ENCODE measurements at regions not wholly inside any gene's neighbourhood (a gene's known extent, or its start where the extent isn't known, plus 50 kb on each side); places are given as distances from the start of the nearest gene placed in this dataset.

DNA sequence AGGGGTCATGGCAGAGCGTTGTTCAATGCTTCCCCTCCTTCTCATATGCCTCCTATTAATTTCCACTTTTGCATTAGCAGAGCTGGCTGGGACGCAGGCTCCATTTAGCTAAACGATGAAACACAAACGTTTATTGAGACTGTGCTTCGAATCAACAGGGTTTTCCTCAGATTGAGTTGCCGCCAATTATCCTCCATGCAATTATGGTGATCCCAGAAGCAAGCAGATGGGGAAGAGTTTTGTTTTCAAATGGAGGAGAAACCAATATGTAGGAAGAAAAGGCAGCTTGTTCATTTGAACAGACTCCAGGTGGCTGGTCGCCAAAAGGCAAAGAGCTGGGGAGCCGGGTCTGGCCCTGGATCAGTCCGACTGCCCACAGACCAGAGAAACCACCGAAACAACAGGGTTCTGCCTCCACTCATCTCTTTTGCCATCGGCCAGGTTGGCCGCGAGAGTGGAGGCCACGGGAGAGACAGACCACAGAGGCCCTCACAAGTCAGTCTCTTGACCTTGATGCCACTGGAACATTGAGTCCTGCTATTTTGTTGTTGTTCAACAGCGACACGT is 184.8 kb downstream of the GBA3 start:
- Histone ChIP-seq H2BK15ac (ENCODE audit: low read depth, low read length) (no peak overlapping the region), H2BK120ac (ENCODE audit: low read depth, low read length) (no peak overlapping the region), H3K9ac (ENCODE audit: low read depth, low read length) (no peak overlapping the region), H4K8ac (ENCODE audit: low read depth in 2 of 2, low read length in 2 of 2) (no peak overlapping the region), H3K14ac (replicated peaks; ENCODE audit: low read depth, low read length) (no peak overlapping the region), H4K20me1 (ENCODE audit: insufficient read depth, low read length) (no peaks in the 10 kb centered on the region), H3K27ac (ENCODE audit: insufficient read depth, low read length) (no peak overlapping the region), H3K9me1 (ENCODE audit: insufficient read depth, low read length) (no peaks in the 10 kb centered on the region), H3K4ac (ENCODE audit: low read depth, low read length) (no peak overlapping the region), H3K36me3 (ENCODE audit: control insufficient read depth, insufficient read depth, low read length) (no peaks in the 10 kb centered on the region), H3K4me2 (ENCODE audit: low read depth, low read length) (no peak overlapping the region), H3K18ac (ENCODE audit: low read depth, low read length) (no peak overlapping the region), H3K4me1 (ENCODE audit: control insufficient read depth, insufficient read depth, low read length) (no peaks in the 10 kb centered on the region), H2AK5ac (ENCODE audit: low read depth, low read length) (no peak overlapping the region), H2AK9ac (replicated peaks; ENCODE audit: low read depth, low read length, poor library complexity) (no peak overlapping the region), H2BK20ac (ENCODE audit: low read depth, low read length) (no peak overlapping the region), H3K79me1 (ENCODE audit: low read depth in 1 of 2, low read length in 2 of 2) (no peaks in the 10 kb centered on the region), H3K23ac (ENCODE audit: low read depth, low read length) (no peak overlapping the region), H3K4me3 (ENCODE audit: insufficient read depth, low read depth, low read length) (no peak overlapping the region), H3K56ac (ENCODE audit: extremely low read depth, insufficient read depth, low read length) (no peak overlapping the region), H4K5ac (ENCODE audit: low read depth, low read length) (no peak overlapping the region), H4K91ac (ENCODE audit: insufficient read depth, low read depth, low read length) (no peak overlapping the region), H2AFZ (replicated peaks; ENCODE audit: low read length, poor library complexity) (no peak overlapping the region), H3K9me3 (ENCODE audit: control insufficient read depth, insufficient read depth, low read length) (0 out of 2 replicates have a peak, but pooled peaks cover 3% of the 10 kb centered on the region), H2BK5ac (ENCODE audit: low read depth, low read length, poor library complexity, severe bottlenecking) (no peak overlapping the region), H3K27me3 (ENCODE audit: control insufficient read depth, insufficient read depth, low read length) (no peaks in the 10 kb centered on the region)
- CTCF ChIA-PET = no interaction called here
- ATAC-seq (ENCODE audit: low read depth) (no peak), DNase-seq (no peak)
- dilution Hi-C loops (cut with HindIII; ENCODE audit: low sequenced_read_pairs, unreplicated experiment) (no loop called here), intact Hi-C loops (cut with micrococcal nuclease) (no loop called here), in situ Hi-C loops (cut with MboI; ENCODE audit: low sequenced_read_pairs) (no loop called here)
- no TSS peak for BruUV-seq (replicated peaks)
- POLR2A ChIA-PET (ENCODE audit: unreplicated experiment) = no interaction called here
- WGBS, 2 experiments (ENCODE audit: extremely low coverage in 2 of 2, insufficient read length in 1 of 2) = 60% methylated on average over 1 of the region's 16 CpGs; no CpG with 5 or more reads in 1 of the 2 experiments
- TF ChIP-seq RCOR1 (IDR thresholded peaks at IDR 0.05; ENCODE audit: insufficient replicate concordance, low read length) = no peak
- no peak for TF ChIP-seq MAZ (IDR thresholded peaks at IDR 0.05; ENCODE audit: borderline replicate concordance, low read depth, low read length)
- TF ChIP-seq, protein P1, sequence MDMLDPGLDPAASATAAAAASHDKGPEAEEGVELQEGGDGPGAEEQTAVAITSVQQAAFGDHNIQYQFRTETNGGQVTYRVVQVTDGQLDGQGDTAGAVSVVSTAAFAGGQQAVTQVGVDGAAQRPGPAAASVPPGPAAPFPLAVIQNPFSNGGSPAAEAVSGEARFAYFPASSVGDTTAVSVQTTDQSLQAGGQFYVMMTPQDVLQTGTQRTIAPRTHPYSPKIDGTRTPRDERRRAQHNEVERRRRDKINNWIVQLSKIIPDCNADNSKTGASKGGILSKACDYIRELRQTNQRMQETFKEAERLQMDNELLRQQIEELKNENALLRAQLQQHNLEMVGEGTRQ (IDR thresholded peaks at IDR 0.05; ENCODE audit: low read depth, low read length) = no peak
- no peak for TF ChIP-seq RFX5 (IDR thresholded peaks at IDR 0.05; ENCODE audit: low read depth, low read length)
- TF ChIP-seq CHD1 (IDR thresholded peaks at IDR 0.05; ENCODE audit: low read depth, low read length) = no peak
- no peak for TF ChIP-seq FOS (IDR thresholded peaks at IDR 0.05; ENCODE audit: low read depth, low read length)
- no peak for TF ChIP-seq NFE2L2 (IDR thresholded peaks at IDR 0.05; ENCODE audit: low read depth, low read length)
- TF ChIP-seq, protein P2, sequence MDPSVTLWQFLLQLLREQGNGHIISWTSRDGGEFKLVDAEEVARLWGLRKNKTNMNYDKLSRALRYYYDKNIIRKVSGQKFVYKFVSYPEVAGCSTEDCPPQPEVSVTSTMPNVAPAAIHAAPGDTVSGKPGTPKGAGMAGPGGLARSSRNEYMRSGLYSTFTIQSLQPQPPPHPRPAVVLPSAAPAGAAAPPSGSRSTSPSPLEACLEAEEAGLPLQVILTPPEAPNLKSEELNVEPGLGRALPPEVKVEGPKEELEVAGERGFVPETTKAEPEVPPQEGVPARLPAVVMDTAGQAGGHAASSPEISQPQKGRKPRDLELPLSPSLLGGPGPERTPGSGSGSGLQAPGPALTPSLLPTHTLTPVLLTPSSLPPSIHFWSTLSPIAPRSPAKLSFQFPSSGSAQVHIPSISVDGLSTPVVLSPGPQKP (IDR thresholded peaks at IDR 0.05; ENCODE audit: borderline replicate concordance, low read depth, low read length) = no peak
- TF ChIP-seq POLR2A (IDR thresholded peaks at IDR 0.05; ENCODE audit: low read depth, low read length) = no peak
